ENCODE measurements at regions not wholly inside any gene's neighbourhood (a gene's known extent, or its start where the extent isn't known, plus 50 kb on each side); places are given as distances from the start of the nearest gene placed in this dataset.

GRCh38 chr1:14017531-14017961 lies 317.6 kb downstream of the PRDM2 start:
- H3K9me3 ChIP-seq (ENCODE audit: insufficient read depth, low read length), result no peaks in the 10 kb centered on the region
- no peak for TF ChIP-seq EZH2phosphoT487 (conservative IDR thresholded peaks at IDR 0.05; ENCODE audit: low read length)
- TF ChIP-seq, protein P1, sequence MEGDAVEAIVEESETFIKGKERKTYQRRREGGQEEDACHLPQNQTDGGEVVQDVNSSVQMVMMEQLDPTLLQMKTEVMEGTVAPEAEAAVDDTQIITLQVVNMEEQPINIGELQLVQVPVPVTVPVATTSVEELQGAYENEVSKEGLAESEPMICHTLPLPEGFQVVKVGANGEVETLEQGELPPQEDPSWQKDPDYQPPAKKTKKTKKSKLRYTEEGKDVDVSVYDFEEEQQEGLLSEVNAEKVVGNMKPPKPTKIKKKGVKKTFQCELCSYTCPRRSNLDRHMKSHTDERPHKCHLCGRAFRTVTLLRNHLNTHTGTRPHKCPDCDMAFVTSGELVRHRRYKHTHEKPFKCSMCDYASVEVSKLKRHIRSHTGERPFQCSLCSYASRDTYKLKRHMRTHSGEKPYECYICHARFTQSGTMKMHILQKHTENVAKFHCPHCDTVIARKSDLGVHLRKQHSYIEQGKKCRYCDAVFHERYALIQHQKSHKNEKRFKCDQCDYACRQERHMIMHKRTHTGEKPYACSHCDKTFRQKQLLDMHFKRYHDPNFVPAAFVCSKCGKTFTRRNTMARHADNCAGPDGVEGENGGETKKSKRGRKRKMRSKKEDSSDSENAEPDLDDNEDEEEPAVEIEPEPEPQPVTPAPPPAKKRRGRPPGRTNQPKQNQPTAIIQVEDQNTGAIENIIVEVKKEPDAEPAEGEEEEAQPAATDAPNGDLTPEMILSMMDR (IDR thresholded peaks at IDR 0.05; ENCODE audit: insufficient read depth, low read length, poor library complexity, severe bottlenecking), result no peak

GRCh38 chr1:14019461-14019860 lies 319.5 kb downstream of the PRDM2 start:
- TF ChIP-seq, protein P1 (IDR thresholded peaks at IDR 0.05; ENCODE audit: insufficient read depth, low read length, poor library complexity, severe bottlenecking), result no peak
- TF ChIP-seq EZH2phosphoT487 (conservative IDR thresholded peaks at IDR 0.05; ENCODE audit: low read length), result no peak

More at GRCh38 chr1:14017531-14017961, 317.6 kb downstream of the PRDM2 start:
- Histone ChIP-seq H3K9me2 (replicated peaks; ENCODE audit: insufficient read depth, low read length) (no peaks in the 10 kb centered on the region), H3K36me3 (ENCODE audit: low read length) (no peaks in the 10 kb centered on the region), H3K27me3 (ENCODE audit: low read length) (0 out of 2 replicates have a peak, but pooled peaks cover 3% of the 10 kb centered on the region), H3K9ac (ENCODE audit: low read length) (no peak overlapping the region), H4K20me1 (ENCODE audit: low read depth, low read length) (no peaks in the 10 kb centered on the region), H2AFZ (ENCODE audit: low read depth, low read length, severe bottlenecking) (no peak overlapping the region), H3K4me3 (ENCODE audit: insufficient read depth, low read length, poor library complexity, severe bottlenecking) (no peak overlapping the region), H3K27ac (ENCODE audit: low read depth, low read length) (no peak overlapping the region), H3F3A (ENCODE audit: insufficient read depth) (no peaks in the 10 kb centered on the region), H3K79me2 (ENCODE audit: insufficient read depth, low read length) (no peaks in the 10 kb centered on the region), H3K4me2 (ENCODE audit: low read depth, low read length, poor library complexity, severe bottlenecking) (no peak overlapping the region)

GRCh38 chr1:14020006-14020405 lies 320.0 kb downstream of the PRDM2 start:
- H3K79me2 ChIP-seq (ENCODE audit: insufficient read depth, low read length), result no peaks in the 10 kb centered on the region
- H3F3A ChIP-seq (ENCODE audit: insufficient read depth), result no peaks in the 10 kb centered on the region
- H3K4me2 ChIP-seq (ENCODE audit: low read depth, low read length, poor library complexity, severe bottlenecking), result no peak overlapping the region
- no peak overlapping the region for H2AFZ ChIP-seq (ENCODE audit: low read depth, low read length, severe bottlenecking)
- no peak overlapping the region for H3K27ac ChIP-seq (ENCODE audit: low read depth, low read length)
- H3K9me3 ChIP-seq (ENCODE audit: insufficient read depth, low read length), result no peaks in the 10 kb centered on the region
- no peaks in the 10 kb centered on the region for H3K27me3 ChIP-seq (ENCODE audit: low read length)
- H3K9me2 ChIP-seq (replicated peaks; ENCODE audit: insufficient read depth, low read length), result no peaks in the 10 kb centered on the region
- H4K20me1 ChIP-seq (ENCODE audit: low read depth, low read length), result no peaks in the 10 kb centered on the region
- H3K4me3 ChIP-seq (ENCODE audit: insufficient read depth, low read length, poor library complexity, severe bottlenecking), result no peak overlapping the region
- H3K9ac ChIP-seq (ENCODE audit: low read length), result no peak overlapping the region
- TF ChIP-seq, protein P1 (IDR thresholded peaks at IDR 0.05; ENCODE audit: insufficient read depth, low read length, poor library complexity, severe bottlenecking), result no peak
- no peak for TF ChIP-seq EZH2phosphoT487 (conservative IDR thresholded peaks at IDR 0.05; ENCODE audit: low read length)
- no peaks in the 10 kb centered on the region for H3K36me3 ChIP-seq (ENCODE audit: low read length)

More at GRCh38 chr1:14019461-14019860, 319.5 kb downstream of the PRDM2 start:
- Histone ChIP-seq H3K36me3 (ENCODE audit: low read length) (no peaks in the 10 kb centered on the region), H3K9ac (ENCODE audit: low read length) (no peak overlapping the region), H4K20me1 (ENCODE audit: low read depth, low read length) (no peaks in the 10 kb centered on the region), H3K27ac (ENCODE audit: low read depth, low read length) (no peak overlapping the region), H3K9me3 (ENCODE audit: insufficient read depth, low read length) (no peaks in the 10 kb centered on the region), H3F3A (ENCODE audit: insufficient read depth) (no peaks in the 10 kb centered on the region), H3K79me2 (ENCODE audit: insufficient read depth, low read length) (no peaks in the 10 kb centered on the region), H3K4me2 (ENCODE audit: low read depth, low read length, poor library complexity, severe bottlenecking) (no peak overlapping the region), H3K4me3 (ENCODE audit: insufficient read depth, low read length, poor library complexity, severe bottlenecking) (no peak overlapping the region), H3K27me3 (ENCODE audit: low read length) (no peaks in the 10 kb centered on the region), H2AFZ (ENCODE audit: low read depth, low read length, severe bottlenecking) (no peak overlapping the region), H3K9me2 (replicated peaks; ENCODE audit: insufficient read depth, low read length) (no peaks in the 10 kb centered on the region)

All from SU-DHL-6 (cell line).